ENCODE measurements at regions not wholly inside any gene's neighbourhood (a gene's known extent, or its start where the extent isn't known, plus 50 kb on each side); places are given as distances from the start of the nearest gene placed in this dataset.

GRCh38 chr13:73250061-73250460 lies 191.3 kb downstream of the KLF5 start:
- no peak for DNase-seq (ENCODE audit: low spot score)
- TF ChIP-seq CTCF (IDR thresholded peaks at IDR 0.05; ENCODE audit: borderline replicate concordance, control extremely low read depth, extremely low read depth, insufficient read depth, missing control alignments): no peak
- in situ Hi-C loops (cut with MboI; ENCODE audit: low sequenced_read_pairs, unreplicated experiment): no loop called here

- TF ChIP-seq CTCF (IDR thresholded peaks at IDR 0.05; ENCODE audit: borderline replicate concordance, control extremely low read depth, extremely low read depth, insufficient read depth, missing control alignments): no peak
- in situ Hi-C loops (cut with MboI; ENCODE audit: low sequenced_read_pairs, unreplicated experiment): no loop called here
- no peak for DNase-seq (ENCODE audit: low spot score)
Observed at GRCh38 chr13:73248711-73249580, 190.1 kb downstream of the KLF5 start.

- DNase-seq (ENCODE audit: low spot score): no peak
- TF ChIP-seq CTCF (IDR thresholded peaks at IDR 0.05; ENCODE audit: borderline replicate concordance, control extremely low read depth, extremely low read depth, insufficient read depth, missing control alignments): no peak
- in situ Hi-C loops (cut with MboI; ENCODE audit: low sequenced_read_pairs, unreplicated experiment): no loop called here
Observed at GRCh38 chr13:73248154-73248553, 189.3 kb downstream of the KLF5 start.

- in situ Hi-C loops (cut with MboI; ENCODE audit: low sequenced_read_pairs, unreplicated experiment): no loop called here
- TF ChIP-seq CTCF (IDR thresholded peaks at IDR 0.05; ENCODE audit: borderline replicate concordance, control extremely low read depth, extremely low read depth, insufficient read depth, missing control alignments): no peak
- DNase-seq (ENCODE audit: low spot score): no peak
Observed at GRCh38 chr13:73245246-73245645, 186.4 kb downstream of the KLF5 start.

- TF ChIP-seq CTCF (IDR thresholded peaks at IDR 0.05; ENCODE audit: borderline replicate concordance, control extremely low read depth, extremely low read depth, insufficient read depth, missing control alignments): no peak
- no peak for DNase-seq (ENCODE audit: low spot score)
- in situ Hi-C loops (cut with MboI; ENCODE audit: low sequenced_read_pairs, unreplicated experiment): no loop called here
Observed at GRCh38 chr13:73244467-73244866, 185.7 kb downstream of the KLF5 start.

GRCh38 chr13:73242515-73243015 lies 183.8 kb downstream of the KLF5 start:
- in situ Hi-C loops (cut with MboI; ENCODE audit: low sequenced_read_pairs, unreplicated experiment): no loop called here
- no peak for DNase-seq (ENCODE audit: low spot score)
- no peak for TF ChIP-seq CTCF (IDR thresholded peaks at IDR 0.05; ENCODE audit: borderline replicate concordance, control extremely low read depth, extremely low read depth, insufficient read depth, missing control alignments)
